WTC11 (cell line): ENCODE measurements at regions not wholly inside any gene's neighbourhood (a gene's known extent, or its start where the extent isn't known, plus 50 kb on each side); places are given as distances from the start of the nearest gene placed in this dataset.

ENCODE experiments used
- ATAC-seq: fragments of 200-7000 bp; cut with Tn5 transposase; 2 replicates; pipeline ENCODE4 v1.10.0; 2021; ENCODE audit warnings: mild to moderate bottlenecking, moderate library complexity
- CTCF ChIA-PET: fragments of 300-600 bp; sonication (Branson Sonifier 250); formaldehyde crosslinking; loops from one replicate; lab custom pipeline; 2021; ENCODE audit warnings: antibody characterized with exemption; lab: Charles Lee
- POLR2A ChIA-PET: fragments of 350-600 bp; sonication (Branson Sonifier 250); formaldehyde crosslinking; loops from one replicate; lab custom pipeline; 2021; ENCODE audit warnings: antibody characterized with exemption; lab: Charles Lee
- DNase-seq: peaks from one replicate; pipeline ENCODE4 v3.0.0; 2021; ENCODE audit warnings: low spot score
- H3K27ac Mint-ChIP-seq: 2 replicates; pipeline ENCODE4 v1.8.0; 2021; ENCODE audit warnings: mixed read lengths
- H3K27me3 Mint-ChIP-seq: 2 replicates; pipeline ENCODE4 v1.8.0; 2021; ENCODE audit warnings: low read depth, mild to moderate bottlenecking, moderate library complexity, mixed read lengths
- H3K36me3 Mint-ChIP-seq: 2 replicates; pipeline ENCODE4 v1.8.0; 2021; ENCODE audit warnings: mixed read lengths
- H3K4me1 Mint-ChIP-seq: 2 replicates; pipeline ENCODE4 v1.8.0; 2022; ENCODE audit warnings: mixed read lengths
- H3K4me3 Mint-ChIP-seq: 2 replicates; pipeline ENCODE4 v1.8.0; 2021; ENCODE audit warnings: mild to moderate bottlenecking, moderate library complexity, mixed read lengths
- H3K9me3 Mint-ChIP-seq: 2 replicates; pipeline ENCODE4 v1.8.0; 2021; ENCODE audit warnings: mixed read lengths
- ATF1 ChIP-seq: sonication (generic); formaldehyde crosslinking; IDR thresholded peaks from 2 replicates; pipeline ENCODE4 v1.8.1; 2023; ENCODE audit warnings: mild to moderate bottlenecking, moderate library complexity, missing genetic modification reagents
- CDX4 ChIP-seq: fragments of 250-450 bp; sonication (Bioruptor Pico); IDR thresholded peaks from 2 replicates; pipeline ENCODE4 v1.9.0; 2021; ENCODE audit warnings: moderate library complexity, mild to moderate bottlenecking, inconsistent platforms, borderline replicate concordance
- ELF4 ChIP-seq: sonication (generic); formaldehyde crosslinking; IDR thresholded peaks from 2 replicates; pipeline ENCODE4 v1.8.1; 2022; ENCODE audit warnings: low read depth, mild to moderate bottlenecking, moderate library complexity, missing genetic modification reagents
- EMX1 ChIP-seq: fragments of 250-450 bp; sonication (Bioruptor Pico); IDR thresholded peaks from 2 replicates; pipeline ENCODE4 v1.8.0; 2021; ENCODE audit warnings: mild to moderate bottlenecking
- ERG ChIP-seq: fragments of 250-450 bp; sonication (Bioruptor Pico); IDR thresholded peaks from 2 replicates; pipeline ENCODE4 v1.8.0; 2021; ENCODE audit warnings: mild to moderate bottlenecking
- FOXK1 ChIP-seq: sonication (generic); formaldehyde crosslinking; IDR thresholded peaks from 2 replicates; pipeline ENCODE4 v1.8.0; 2022; ENCODE audit warnings: mild to moderate bottlenecking, moderate library complexity, missing genetic modification reagents
- JUN ChIP-seq: sonication (generic); formaldehyde crosslinking; IDR thresholded peaks from 2 replicates; pipeline ENCODE4 v1.8.0; 2023; ENCODE audit warnings: mild to moderate bottlenecking, missing genetic modification reagents
- NFE2L1 ChIP-seq: sonication (generic); formaldehyde crosslinking; IDR thresholded peaks from 2 replicates; pipeline ENCODE4 v1.8.1; 2023; ENCODE audit warnings: missing genetic modification reagents
- NR3C1 ChIP-seq: sonication (generic); formaldehyde crosslinking; conservative IDR thresholded peaks from 2 replicates; pipeline ENCODE4 v1.8.1; 2023; ENCODE audit warnings: low read depth, mild to moderate bottlenecking, missing genetic modification reagents
- RORB ChIP-seq: fragments of 250-450 bp; sonication (Bioruptor Pico); IDR thresholded peaks from 2 replicates; pipeline ENCODE4 v1.9.0; 2021; ENCODE audit warnings: mild to moderate bottlenecking
- TP53 ChIP-seq: sonication (generic); formaldehyde crosslinking; IDR thresholded peaks from 2 replicates; pipeline ENCODE4 v1.8.1; 2023; ENCODE audit warnings: mild to moderate bottlenecking, missing genetic modification reagents
- ZNF219 ChIP-seq: sonication (generic); formaldehyde crosslinking; IDR thresholded peaks from 2 replicates; pipeline ENCODE4 v1.8.0; 2023; ENCODE audit warnings: missing genetic modification reagents, mild to moderate bottlenecking, borderline replicate concordance
- ZNF232 ChIP-seq: sonication (generic); formaldehyde crosslinking; IDR thresholded peaks from 2 replicates; pipeline ENCODE4 v1.8.0; 2022; ENCODE audit warnings: mild to moderate bottlenecking, missing genetic modification reagents
- ZNF263 ChIP-seq: sonication (generic); formaldehyde crosslinking; IDR thresholded peaks from 2 replicates; pipeline ENCODE4 v1.8.1; 2022; ENCODE audit warnings: low read depth, mild to moderate bottlenecking, moderate library complexity, missing genetic modification reagents
- ZNF416 ChIP-seq: fragments of 250-450 bp; sonication (Bioruptor Pico); IDR thresholded peaks from 2 replicates; pipeline ENCODE4 v1.9.0; 2021; ENCODE audit warnings: mild to moderate bottlenecking, inconsistent platforms
- ZNF512 ChIP-seq: sonication (generic); formaldehyde crosslinking; IDR thresholded peaks from 2 replicates; pipeline ENCODE4 v1.8.1; 2022; ENCODE audit warnings: missing genetic modification reagents, borderline replicate concordance
- TF ChIP-seq, protein P1 (sequence below): sonication (generic); formaldehyde crosslinking; IDR thresholded peaks from 2 replicates; pipeline ENCODE4 v1.8.1; 2022; ENCODE audit warnings: low read depth, mild to moderate bottlenecking, moderate library complexity, missing genetic modification reagents, borderline replicate concordance
- TF ChIP-seq, protein P2 (sequence below): sonication (generic); formaldehyde crosslinking; IDR thresholded peaks from 2 replicates; pipeline ENCODE4 v1.8.1; 2023; ENCODE audit warnings: mild to moderate bottlenecking, moderate library complexity, missing genetic modification reagents
- TF ChIP-seq, protein P3 (sequence below): sonication (generic); formaldehyde crosslinking; IDR thresholded peaks from 2 replicates; pipeline ENCODE4 v1.8.0; 2022; ENCODE audit warnings: mild to moderate bottlenecking, missing genetic modification reagents

DNA sequence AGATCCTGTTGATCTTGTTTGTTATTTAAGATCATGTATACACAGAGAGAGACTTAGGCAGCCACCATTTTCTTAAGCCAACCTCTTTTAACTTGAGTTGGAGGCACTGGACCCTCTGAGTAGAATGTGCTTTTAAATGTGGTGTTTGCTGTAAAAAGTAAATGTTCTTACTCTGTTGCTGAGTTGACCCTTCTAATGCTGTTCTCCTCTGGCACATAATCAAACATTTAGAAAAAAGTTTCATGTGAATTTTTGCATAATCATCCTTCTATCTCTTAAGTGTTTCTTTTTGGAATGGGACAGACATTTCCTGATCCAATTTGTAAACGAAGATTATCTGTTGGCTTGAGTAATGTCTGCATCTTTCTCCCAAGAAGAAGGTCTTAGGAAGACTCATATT is 255.1 kb upstream of the ETAA1 start (continued):
- TF ChIP-seq, protein P1, sequence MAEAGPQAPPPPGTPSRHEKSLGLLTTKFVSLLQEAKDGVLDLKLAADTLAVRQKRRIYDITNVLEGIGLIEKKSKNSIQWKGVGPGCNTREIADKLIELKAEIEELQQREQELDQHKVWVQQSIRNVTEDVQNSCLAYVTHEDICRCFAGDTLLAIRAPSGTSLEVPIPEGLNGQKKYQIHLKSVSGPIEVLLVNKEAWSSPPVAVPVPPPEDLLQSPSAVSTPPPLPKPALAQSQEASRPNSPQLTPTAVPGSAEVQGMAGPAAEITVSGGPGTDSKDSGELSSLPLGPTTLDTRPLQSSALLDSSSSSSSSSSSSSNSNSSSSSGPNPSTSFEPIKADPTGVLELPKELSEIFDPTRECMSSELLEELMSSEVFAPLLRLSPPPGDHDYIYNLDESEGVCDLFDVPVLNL (CRISPR knock-in tag) = no peak
- TF ChIP-seq FOXK1 (CRISPR knock-in tag) (no peak), ELF4 (no peak), NR3C1 (CRISPR knock-in tag) (no peak), ZNF512 (CRISPR knock-in tag) (no peak), ZNF232 (CRISPR knock-in tag) (no peak), NFE2L1 (CRISPR knock-in tag) (no peak), ERG (CRISPR knock-in tag) (no peak), EMX1 (CRISPR knock-in tag) (no peak), ZNF219 (CRISPR knock-in tag) (no peak), JUN (CRISPR knock-in tag) (no peak), CDX4 (CRISPR knock-in tag) (no peak), ZNF263 (CRISPR knock-in tag) (no peak), TP53 (CRISPR knock-in tag) (no peak), ATF1 (CRISPR knock-in tag) (no peak), RORB (CRISPR knock-in tag) (no peak)
- TF ChIP-seq, protein P2, sequence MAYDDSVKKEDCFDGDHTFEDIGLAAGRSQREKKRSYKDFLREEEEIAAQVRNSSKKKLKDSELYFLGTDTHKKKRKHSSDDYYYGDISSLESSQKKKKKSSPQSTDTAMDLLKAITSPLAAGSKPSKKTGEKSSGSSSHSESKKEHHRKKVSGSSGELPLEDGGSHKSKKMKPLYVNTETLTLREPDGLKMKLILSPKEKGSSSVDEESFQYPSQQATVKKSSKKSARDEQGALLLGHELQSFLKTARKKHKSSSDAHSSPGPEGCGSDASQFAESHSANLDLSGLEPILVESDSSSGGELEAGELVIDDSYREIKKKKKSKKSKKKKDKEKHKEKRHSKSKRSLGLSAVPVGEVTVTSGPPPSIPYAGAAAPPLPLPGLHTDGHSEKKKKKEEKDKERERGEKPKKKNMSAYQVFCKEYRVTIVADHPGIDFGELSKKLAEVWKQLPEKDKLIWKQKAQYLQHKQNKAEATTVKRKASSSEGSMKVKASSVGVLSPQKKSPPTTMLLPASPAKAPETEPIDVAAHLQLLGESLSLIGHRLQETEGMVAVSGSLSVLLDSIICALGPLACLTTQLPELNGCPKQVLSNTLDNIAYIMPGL (CRISPR knock-in tag) = no peak

- ATAC-seq = no peak
- CTCF ChIA-PET = no interaction called here
- POLR2A ChIA-PET = no interaction called here
- H3K9me3 Mint-ChIP-seq = no peaks in the 10 kb centered on the region
- TF ChIP-seq ELF4 (no peak), ZNF416 (no peak)
- TF ChIP-seq, protein P3, sequence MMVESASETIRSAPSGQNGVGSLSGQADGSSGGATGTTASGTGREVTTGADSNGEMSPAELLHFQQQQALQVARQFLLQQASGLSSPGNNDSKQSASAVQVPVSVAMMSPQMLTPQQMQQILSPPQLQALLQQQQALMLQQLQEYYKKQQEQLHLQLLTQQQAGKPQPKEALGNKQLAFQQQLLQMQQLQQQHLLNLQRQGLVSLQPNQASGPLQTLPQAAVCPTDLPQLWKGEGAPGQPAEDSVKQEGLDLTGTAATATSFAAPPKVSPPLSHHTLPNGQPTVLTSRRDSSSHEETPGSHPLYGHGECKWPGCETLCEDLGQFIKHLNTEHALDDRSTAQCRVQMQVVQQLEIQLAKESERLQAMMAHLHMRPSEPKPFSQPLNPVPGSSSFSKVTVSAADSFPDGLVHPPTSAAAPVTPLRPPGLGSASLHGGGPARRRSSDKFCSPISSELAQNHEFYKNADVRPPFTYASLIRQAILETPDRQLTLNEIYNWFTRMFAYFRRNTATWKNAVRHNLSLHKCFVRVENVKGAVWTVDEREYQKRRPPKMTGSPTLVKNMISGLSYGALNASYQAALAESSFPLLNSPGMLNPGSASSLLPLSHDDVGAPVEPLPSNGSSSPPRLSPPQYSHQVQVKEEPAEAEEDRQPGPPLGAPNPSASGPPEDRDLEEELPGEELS (CRISPR knock-in tag) = no peak
- H3K4me1 Mint-ChIP-seq = no peaks in the 10 kb centered on the region
- H3K4me3 Mint-ChIP-seq = no peak overlapping the region
- no peaks in the 10 kb centered on the region for H3K36me3 Mint-ChIP-seq
- H3K27me3 Mint-ChIP-seq = no peaks in the 10 kb centered on the region
- H3K27ac Mint-ChIP-seq = no peak overlapping the region
- DNase-seq = no peak
Measured at GRCh38 chr2:67142741-67143140, 254.4 kb upstream of the ETAA1 start.
